ENCODE measurements at regions not wholly inside any gene's neighbourhood (a gene's known extent, or its start where the extent isn't known, plus 50 kb on each side); places are given as distances from the start of the nearest gene placed in this dataset.
A peak's percentile ranks its signal among the peaks of the same experiment; 100 is the strongest.
"Not testable (repeated sequence)": the region's sequence is repeated elsewhere in the genome, so short reads cannot be mapped to it uniquely, and the experiment has no call there.

- FAIRE-seq (no peak), DNase-seq (ENCODE audit: insufficient read length, low spot score) (no peak)
These were observed 148.4 kb upstream of the TLE3 start for GRCh38 chr15:70245932-70246622.

GRCh38 chr15:70244978-70245542 lies 147.3 kb upstream of the TLE3 start:
- DNase-seq (ENCODE audit: insufficient read length, low spot score) (no peak), FAIRE-seq (no peak)

- DNase-seq (ENCODE audit: insufficient read length, low spot score) (no peak), FAIRE-seq (no peak)
These were observed 146.2 kb upstream of the TLE3 start for GRCh38 chr15:70243686-70244540.

GRCh38 chr15:70242951-70243685 lies 145.4 kb upstream of the TLE3 start:
- FAIRE-seq (no peak), DNase-seq (ENCODE audit: insufficient read length, low spot score) (no peak)

- DNase-seq (ENCODE audit: insufficient read length, low spot score) = no peak
- FAIRE-seq = no peak
These were observed 144.0 kb upstream of the TLE3 start for GRCh38 chr15:70241561-70242320.

DNA sequence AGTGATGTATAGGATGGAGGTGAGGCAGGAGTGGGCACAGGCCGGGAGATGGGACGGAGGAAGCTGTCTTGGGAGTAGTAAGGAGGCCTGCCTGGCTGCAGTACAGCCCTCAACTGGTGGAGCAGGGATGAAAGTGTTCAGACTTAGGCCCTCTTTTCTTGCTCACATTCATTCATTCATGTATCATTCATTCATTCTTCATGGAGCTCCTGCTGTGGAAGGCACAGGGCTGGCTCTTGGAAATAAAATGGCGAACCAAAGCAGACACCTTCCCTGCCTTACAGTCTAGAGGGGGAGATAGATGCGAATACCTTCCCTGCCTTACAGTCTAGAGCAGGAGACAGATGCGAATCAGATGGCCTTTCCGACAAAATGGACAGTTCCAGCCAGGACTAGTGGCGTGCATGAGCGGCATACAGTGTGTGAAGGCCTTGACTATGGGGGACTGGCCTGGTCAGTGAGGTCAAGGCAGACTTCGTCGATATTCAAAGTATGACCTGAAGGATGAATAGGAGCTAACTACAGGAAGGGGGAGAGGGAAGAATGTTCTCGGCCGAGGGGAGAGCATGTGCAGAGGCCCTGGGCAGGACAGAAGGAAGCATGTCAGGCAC lies 143.2 kb upstream of the TLE3 start:
- no peak for FAIRE-seq
- no peak for DNase-seq (ENCODE audit: insufficient read length, low spot score)

- FAIRE-seq = peak; percentile 80
- DNase-seq (ENCODE audit: insufficient read length, low spot score) = no peak
These were observed 142.4 kb upstream of the TLE3 start for GRCh38 chr15:70240082-70240481.

- DNase-seq (ENCODE audit: insufficient read length, low spot score) (no peak), FAIRE-seq (no peak)
These were observed 141.2 kb upstream of the TLE3 start for GRCh38 chr15:70238917-70239316.

GRCh38 chr15:70237626-70238025 lies 139.9 kb upstream of the TLE3 start:
- DNase-seq (ENCODE audit: insufficient read length, low spot score) (no peak), FAIRE-seq (peak; percentile 39)

DNA sequence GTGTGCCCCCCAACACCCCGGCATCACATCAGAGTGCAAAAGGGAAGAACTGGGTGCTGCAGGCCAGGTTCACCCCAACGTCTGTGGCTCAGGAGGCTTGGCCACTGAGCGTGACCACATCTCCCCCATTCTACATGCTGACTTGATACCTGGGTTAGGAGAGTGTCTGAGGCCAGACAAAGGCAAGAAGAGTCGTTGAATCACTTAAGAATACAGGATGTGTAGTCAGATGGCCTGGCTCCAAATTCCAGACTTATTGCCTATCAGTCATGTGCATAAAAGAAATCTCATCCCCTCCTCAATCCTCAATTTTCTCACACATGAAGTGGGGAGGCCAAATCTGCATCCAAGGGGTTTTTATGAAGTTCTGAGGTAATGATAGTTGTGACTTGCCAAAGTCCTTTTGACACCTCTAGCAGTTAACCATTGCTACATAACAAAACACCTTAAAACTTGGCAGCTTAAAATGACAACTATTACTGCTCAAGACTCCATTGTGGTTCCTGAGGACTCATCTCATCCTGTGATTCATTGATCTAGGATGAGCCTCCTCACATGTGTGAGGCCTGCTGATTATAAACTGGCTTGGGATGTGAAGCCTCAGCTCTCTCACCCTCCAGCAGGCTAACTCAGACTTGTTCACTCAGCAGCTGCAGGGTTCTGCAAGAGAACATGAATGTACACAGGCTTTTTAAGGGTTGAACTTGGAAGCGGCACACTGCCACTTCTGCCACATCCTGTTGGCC lies 138.8 kb upstream of the TLE3 start:
- DNase-seq (ENCODE audit: insufficient read length, low spot score) (no peak), FAIRE-seq (no peak)

DNA sequence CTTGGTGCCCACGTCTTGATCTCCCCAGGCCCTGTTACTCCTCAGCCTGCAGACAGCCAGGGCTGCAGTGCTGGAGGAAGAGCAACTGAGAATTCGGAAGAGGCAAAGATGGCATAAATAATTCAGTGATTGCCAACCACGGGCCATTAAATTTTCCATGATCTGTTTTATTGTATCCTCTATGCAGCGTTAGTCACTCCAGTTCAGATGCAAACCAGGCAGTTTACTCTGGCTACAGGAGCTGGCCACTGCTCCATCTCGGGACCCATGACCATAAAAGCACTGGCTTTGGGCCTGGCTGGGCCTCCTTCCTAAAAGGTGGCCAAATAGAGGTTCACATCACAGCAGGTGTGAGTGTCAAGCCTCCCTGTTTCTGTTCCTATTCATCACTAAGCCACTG lies 137.6 kb upstream of the TLE3 start:
- FAIRE-seq (no peak), DNase-seq (ENCODE audit: insufficient read length, low spot score) (no peak)

DNA sequence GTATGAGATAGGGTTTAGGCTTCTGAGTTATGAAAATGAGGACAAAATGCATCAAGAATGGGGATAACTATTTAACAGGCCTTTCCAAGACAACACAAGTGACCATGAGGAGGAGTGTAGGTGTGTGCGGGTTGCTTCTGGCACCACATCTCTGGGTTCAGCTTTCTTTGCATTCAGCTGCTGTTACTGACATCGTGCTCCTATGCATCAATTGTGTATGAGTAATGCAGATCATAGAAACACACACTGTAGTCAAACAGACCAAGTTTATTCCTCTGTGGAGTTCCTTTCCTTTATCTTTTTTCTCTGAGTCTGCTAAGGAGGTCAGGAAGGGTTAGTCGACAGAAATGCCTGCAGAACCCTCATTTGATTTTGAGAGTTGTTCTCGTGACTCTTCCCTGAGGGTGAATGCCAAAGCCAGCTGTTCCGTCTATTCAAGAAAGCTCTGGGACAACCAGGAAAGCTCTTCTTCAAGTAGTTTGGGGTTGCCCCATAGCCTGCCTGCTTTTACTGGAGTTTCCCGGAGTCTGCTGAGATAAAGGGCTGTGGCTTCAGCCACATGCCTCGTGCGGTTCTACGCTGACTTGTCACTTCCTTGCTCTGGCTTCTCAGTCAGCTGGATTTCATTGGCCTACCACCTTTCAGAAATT lies 136.7 kb upstream of the TLE3 start:
- DNase-seq (ENCODE audit: insufficient read length, low spot score) (no peak), FAIRE-seq (no peak)

DNA sequence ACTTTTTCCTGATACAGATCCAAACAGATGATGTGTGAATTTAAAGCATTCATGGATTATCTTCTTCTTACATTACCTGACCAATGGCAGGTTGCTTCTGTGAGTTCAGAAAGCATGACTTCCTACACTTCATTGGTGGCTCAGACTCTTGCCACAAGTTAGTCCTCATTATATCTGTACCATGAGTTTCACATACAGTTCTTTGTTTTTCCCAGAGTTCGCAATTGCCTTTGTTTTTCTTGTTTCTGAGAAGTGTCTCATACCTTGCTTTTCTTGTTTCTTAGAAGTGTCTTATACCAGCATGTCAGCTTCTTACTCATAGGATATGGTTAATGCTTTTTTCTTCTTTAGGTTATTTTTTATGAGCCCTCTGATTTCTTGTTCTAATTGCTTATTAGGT lies 133.8 kb upstream of the TLE3 start:
- no peak for FAIRE-seq
- DNase-seq (ENCODE audit: insufficient read length, low spot score) = no peak

DNA sequence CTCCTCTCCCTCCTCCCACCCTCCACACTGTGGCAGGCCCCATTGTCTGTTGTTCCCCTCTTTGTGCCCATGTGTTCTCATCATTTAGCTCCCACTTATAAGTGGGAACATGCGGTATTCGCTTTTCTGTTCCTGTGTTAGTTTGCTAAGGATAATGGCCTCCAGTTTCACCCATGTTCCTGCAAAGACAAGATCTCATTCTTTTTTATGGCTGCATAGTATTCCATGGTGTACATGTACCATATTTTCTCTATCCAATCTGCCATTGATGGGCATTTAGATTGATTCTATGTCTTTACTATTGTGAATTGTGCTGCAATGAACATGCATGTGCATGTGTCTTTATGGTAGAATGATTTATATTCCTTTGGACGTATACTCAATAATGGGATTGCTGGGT lies 130.2 kb upstream of the TLE3 start:
- not testable (repeated sequence) for DNase-seq (ENCODE audit: insufficient read length, low spot score); FAIRE-seq

DNA sequence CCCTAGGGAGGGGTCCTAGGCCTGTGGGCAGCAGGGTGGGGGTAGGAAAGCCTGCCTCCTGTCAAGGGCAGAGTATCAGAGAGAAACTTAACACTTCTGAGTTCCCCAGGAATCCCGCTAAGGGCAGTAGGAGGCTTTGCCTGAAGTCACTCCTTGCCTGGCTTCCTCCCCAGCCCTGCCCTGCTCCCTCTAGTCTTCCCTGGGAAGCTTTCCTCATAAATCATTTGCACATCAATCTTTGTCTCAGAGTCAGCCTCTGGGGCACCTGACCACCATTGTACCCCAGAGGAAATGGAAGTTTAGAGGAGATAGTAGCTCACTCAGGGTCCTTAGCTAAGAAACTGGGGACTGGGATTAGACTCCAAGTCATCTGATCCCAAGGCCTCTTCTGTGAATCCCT lies 129.4 kb upstream of the TLE3 start:
- FAIRE-seq = no peak

DNA sequence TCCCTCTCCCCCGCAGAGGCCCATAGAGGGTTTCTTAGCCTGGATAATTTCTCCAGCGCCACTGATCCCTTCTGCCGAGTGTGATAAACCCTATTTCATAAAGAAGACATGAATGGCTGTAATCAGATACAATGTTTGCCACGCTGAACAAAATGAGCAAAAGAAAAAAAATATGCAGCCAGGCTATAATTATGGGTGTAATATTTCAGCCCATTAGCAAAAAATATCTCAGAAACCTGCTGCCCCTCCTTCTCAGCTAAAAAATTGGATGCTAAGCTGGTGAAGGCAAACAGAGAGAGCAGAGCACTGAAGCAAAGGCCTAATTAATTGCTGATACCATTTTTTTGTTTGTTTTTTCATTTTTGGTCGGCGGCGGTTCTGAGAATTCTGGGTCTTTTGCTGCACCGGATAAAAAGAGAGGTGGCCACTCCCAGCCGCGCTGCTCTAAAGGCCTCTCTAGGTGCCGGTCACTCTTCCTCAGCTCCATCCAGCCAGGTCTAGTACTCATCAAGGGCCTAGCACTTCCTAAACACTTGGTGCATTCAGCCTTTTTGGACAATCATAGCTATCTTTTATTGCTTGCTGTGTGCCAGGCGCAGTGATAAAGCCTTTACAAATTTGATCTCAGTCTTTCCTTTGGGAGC lies 128.7 kb upstream of the TLE3 start:
- no peak for FAIRE-seq
- no peak for DNase-seq (ENCODE audit: insufficient read length, low spot score)

More for the DNA sequence above, 129.4 kb upstream of the TLE3 start:
- no peak for DNase-seq (ENCODE audit: insufficient read length, low spot score)

GRCh38 chr15:70225416-70225815 lies 127.7 kb upstream of the TLE3 start:
- FAIRE-seq (no peak), DNase-seq (ENCODE audit: insufficient read length, low spot score) (no peak)

DNA sequence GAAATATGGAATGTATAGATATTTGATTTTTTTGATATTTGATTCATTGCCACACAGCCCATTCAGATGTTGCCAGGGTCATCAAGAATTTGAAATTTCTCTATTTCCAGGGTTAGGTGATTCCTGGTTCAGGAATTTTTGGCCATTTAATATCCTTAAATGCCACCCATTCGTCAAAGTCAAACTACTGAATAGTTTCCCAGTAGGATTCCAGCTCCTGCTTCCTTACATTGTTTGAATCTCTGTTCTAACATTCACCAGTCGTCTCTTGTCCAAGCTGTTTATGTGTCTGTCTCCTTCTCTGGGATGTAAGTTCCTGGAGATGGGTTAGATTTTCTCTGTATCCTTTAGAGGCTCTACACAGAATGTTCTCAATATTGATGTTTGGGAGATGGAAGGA lies 124.9 kb upstream of the TLE3 start:
- FAIRE-seq (no peak), DNase-seq (ENCODE audit: insufficient read length, low spot score) (no peak)
